GM18909 (cell line): ENCODE measurements at regions not wholly inside any gene's neighbourhood (a gene's known extent, or its start where the extent isn't known, plus 50 kb on each side); places are given as distances from the start of the nearest gene placed in this dataset.

ENCODE experiments used
- ATAC-seq: cut with Tn5 transposase; IDR thresholded peaks from one replicate; pipeline ENCODE4 v1.9.1; 2021; ENCODE audit warnings: mild to moderate bottlenecking; ENCODE audit not compliant: unreplicated experiment, poor library complexity

DNA sequence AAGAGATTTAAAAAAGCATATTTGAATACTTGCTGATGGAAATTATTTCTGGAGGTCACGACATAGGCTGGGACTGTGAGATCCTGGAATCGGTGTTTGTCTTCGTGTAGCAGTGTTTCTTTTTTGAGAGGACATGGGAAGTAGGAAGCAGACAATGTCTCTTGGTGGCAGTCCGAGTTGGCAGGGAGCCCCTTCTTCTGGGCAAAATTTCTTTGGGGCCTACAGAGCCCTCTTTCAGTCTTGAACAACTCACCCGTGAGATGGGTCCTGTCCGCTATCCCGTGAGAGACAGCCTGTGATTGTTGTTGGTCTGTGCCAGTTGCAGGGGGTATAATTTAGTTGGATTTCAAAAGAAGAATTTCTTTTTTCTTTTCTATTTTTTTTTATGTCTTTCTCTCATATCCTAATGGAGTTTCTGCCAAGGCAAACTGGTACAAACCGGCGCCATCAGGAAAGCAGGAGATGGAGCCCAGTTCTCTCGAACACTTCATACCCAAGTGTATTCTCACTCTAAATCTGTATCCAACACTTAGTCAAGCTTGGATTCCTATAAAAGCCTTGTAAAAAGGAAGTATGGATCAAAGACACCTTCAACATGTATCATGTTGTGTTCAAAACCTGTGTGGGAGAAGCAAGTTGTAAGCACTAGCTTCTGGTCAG lies 785.1 kb downstream of the MAFB start:
- ATAC-seq = no peak

DNA sequence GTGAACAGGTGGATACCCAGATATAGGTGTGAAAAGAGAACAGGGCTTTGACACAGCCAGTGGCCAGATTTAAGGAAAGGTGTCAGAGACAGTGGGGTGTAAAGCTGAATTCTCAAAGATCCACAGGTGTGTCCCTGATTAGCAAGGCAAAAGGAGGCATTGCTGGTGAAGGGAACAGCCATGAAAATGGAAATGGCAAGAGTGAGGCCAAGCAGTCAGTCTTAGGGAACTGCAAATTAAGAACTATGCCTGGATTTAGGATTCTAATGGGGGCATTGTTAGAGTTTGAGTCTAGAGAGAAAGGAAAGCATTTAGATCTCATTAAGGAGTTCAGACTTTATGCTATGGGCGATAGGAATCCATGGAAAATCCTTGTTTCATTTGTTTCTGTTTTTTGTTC lies 789.2 kb downstream of the MAFB start:
- ATAC-seq = no peak

DNA sequence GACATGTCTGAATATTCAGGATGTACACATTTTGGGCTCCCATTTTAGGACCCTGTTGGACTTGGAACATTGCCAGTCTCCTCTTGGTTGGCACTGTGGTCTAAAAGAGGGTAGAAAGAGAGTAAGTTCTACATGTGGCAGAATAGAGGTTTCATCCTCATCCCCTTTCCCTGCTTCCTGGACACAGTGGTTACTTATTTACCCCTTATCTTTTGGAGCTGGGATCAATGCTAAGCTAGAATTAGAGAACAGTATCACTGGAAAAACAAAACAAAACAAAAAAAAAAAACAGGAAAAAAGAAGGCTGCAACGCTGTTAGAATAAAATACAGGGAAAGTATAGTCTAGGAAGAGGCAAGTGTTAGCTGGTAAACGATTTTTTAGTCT lies 790.6 kb downstream of the MAFB start:
- no peak for ATAC-seq

DNA sequence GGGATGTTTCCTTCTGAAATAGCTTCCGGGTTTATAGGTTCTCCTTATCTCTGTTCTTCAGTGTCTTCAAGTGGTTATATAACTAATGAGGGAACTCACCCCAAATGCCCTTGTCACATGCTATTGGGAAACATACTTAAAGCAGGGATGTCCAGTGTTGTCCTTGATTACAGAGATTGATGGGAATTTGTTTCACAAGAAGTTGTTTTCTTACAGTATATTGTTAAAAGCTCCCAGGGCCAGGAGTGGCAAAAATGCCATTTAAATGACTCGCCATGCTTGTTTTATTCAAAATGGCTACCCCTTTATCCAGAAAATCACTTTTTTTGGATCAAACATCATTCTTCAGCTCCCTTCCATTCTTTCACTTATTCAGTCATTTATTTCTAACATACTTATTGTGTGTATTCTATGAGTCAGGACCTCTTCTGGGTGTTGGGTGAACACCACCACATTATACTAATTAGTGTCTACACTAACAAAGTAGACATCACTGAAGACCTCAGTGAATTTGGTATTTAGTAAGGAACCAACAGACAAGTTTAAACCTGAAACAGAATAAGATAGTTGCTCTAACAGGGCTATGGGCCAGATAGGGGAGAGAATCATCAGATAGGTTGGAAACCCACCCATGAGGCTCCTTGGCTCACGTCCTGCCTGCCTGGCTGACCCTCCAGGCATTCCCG lies 791.1 kb downstream of the MAFB start:
- no peak for ATAC-seq

DNA sequence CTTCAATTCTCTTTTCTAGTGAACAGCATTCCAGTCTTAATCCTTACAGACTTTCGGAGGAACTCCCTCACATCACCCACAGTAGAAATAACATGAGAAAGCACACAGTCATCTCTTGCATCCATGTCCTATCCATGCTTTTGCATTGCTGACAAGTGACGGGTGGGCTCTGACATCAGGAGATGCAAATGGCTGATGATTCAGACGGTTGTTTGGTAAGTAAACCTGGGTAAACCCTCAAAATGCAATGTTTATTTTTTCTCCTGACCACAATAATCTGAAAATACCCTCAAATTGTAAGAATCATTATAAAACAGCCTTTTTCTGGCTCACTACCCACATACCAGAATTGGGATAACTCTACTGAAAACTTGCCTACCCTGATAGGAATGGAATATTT lies 792.0 kb downstream of the MAFB start:
- no peak for ATAC-seq

DNA sequence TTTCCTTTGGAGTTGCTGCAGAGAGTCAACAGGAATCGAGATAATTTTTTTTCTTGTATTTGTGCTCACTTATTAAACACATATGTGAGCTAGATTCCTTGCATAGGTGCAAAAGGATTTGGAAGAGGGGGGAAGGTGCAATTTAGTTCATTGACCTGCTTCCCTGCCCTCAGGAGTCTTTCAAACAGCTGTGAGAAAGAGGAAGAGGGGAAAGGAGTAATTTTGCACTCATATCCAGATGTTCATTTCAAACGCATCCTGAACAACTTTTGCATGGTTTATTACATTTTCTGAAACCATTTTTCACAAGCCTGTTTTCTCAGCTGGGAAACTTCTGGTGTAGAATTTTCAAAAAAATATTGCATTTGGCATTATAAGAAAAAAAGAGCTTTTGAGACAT lies 795.0 kb downstream of the MAFB start:
- ATAC-seq = no peak

DNA sequence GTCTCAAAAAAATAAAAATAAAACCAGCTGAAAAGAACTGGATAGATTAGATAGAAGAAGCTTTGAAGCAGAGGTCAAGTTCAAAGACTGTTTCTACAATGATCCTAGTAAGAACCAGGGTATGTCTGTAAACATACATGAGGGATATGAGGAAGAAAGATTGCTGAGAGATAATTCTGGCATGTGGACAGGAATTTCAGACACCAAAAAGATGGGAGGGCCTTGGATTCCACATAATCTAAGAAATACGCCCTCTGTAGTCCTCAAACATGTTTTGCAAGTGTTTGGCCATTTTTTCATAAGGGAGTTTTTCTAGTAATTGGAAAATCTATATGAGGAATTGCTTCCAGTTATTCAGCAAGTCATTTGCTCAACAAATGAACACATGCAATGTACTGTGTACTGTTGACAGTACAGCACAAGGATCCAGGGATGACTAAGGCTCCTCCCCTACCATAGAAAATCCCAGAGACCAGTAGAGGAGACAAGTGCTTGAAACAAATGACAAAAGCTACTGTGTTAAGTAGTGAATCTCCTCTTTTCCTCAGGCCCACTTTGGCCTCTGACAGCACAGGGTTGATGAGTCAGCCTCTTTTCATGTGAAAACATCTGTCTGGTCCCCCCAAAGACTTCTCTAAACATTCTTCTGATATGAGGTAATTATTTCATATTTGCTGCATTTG lies 795.9 kb downstream of the MAFB start:
- no peak for ATAC-seq

DNA sequence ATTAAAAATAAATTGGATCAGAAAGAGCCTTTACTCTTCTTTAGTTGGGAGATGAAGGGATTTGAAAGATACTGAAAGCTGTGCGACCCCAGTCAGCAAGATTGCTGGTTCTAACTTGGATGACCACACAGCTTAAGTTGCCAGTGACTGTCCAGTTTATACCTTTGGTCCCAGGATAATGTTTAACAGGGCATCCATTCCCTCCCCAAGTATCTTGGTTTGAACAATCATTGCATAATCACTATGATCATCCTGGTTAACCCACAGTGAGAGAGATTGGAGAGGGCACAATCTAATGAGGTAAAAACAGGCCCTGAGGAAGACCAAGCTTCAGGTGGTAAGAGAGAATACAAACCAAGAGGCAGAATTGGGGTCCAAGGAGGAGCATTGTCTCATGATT lies 798.3 kb downstream of the MAFB start:
- no peak for ATAC-seq

DNA sequence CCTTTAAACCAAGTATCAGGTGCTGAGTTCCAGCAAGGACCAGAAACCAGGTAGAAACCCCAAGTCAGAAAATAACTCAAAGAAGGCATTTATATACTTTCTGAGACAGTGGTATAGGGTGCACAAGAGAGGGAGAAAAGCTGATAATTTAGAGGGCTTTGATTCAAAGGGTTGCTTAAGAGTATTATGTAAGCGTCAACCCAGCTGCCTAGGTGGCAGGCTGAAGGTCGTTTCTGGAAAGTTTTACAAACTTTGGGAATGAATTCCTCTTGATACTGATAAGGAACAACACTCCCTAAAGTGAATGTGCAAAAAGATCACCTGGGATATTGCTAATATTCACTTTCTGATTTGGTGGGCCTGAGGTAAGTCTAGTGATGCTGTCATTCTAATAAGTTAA lies 800.7 kb downstream of the MAFB start:
- no peak for ATAC-seq

DNA sequence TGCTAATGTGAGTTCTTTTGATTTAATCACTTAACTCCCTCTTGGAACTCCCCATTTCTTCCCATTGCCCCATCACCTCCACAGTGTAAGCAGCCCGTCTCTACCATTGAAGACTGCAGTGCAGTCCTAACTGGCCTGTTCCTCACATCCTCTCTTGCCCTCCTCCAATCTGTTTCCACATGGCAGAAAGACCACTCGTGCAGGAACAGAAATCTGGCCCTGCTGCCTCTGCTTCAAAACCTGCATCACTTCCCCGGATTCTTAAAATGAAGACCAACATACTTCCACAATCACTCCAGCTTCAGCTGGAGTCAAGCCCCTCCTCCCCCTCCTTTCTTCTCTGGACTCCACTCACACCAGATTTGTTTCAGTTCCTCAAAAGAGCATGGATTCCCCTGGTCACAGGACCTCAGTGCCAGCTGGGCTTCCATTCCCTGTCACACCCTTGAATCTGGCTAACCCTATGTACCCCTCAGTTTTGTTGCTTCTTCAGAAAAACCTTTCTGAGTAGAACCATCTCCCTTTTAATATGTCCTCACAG lies 802.3 kb downstream of the MAFB start:
- ATAC-seq = no peak

DNA sequence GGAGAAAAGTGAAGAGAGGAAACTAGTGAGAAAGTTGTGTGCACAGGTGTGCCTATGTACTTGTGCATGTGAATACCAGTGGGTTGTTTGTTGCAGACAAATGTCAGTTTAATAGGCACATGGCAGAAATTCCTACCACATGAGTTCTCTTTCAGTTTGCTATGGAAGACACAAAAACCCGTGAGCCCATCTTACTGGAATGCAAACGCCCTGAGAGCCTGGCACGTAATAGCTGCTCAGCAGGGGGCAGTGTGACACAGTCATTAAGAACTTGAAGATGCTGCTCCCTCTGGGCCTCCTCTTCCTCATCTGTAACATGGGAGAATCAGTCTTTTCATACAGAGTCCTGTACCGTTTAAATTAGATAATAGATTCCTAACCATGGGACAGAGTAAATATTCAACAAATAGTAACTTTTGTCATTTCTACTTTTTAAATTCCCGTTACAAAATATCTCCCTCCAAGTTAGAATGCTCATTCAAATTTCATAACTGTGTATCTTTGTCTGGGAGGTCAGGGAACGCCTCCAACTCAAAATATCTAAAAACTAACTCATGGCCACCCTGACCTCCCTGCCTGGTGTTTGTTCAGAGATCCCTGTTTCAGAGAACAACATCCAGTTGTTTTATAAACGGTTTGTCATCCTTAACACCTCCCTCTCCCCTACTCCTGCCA lies 802.9 kb downstream of the MAFB start:
- ATAC-seq = no peak

DNA sequence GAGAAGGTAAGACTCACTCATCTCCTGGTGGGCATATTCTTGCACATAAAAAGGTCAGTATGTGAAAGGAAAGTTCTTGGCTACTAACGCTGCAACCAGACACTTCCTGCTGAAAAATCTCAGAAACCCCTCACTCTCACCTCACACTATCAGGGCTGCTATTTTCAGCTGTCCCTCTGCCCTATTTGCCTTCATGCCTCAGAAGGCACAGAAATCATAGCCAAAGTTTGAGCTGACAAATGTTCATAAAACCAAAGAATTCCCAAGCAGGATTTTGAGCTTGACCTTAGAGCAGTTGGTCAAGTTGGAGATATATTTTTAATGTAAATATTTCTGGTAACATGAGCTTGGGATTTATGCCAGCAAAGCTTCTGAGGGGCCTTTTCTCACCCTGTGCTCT lies 806.2 kb downstream of the MAFB start:
- no peak for ATAC-seq

DNA sequence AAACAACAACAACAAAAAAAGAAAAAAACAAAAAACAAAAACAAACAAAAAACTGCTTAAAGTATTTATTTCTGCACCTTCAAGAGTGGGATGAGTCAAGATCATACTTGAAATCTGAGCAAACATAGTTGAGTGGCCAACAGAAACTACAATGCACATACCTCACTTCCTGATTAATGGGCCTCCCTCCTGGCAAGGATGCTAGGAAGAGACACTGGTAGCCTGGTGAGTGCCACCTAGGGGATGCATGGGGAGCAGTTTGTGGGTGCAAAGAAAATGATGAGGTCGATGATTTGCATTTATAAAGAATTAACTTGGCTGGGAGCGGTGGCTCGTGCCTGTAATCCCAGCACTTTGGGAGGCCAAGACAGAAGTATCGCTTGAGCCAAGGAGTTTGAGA lies 808.1 kb downstream of the MAFB start:
- no peak for ATAC-seq

DNA sequence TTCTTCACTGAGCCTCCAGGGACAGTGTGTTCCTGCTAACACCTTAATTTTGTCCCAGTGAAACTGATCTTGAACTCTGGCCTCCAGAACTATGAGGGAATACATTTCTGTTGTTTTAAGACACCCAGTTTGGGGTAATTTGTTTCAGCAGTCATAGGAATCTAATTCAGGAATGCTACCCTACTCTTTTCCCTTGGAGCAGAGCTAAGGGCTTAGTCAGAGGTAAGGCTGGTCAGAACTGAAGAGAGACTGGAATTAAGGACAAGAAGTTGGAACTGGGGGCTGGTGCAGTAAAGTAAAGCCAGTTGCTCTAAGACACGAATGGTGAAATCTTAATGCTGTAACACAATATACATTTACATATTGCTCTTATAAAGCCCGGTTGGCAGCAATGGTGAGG lies 809.7 kb downstream of the MAFB start:
- ATAC-seq = no peak

DNA sequence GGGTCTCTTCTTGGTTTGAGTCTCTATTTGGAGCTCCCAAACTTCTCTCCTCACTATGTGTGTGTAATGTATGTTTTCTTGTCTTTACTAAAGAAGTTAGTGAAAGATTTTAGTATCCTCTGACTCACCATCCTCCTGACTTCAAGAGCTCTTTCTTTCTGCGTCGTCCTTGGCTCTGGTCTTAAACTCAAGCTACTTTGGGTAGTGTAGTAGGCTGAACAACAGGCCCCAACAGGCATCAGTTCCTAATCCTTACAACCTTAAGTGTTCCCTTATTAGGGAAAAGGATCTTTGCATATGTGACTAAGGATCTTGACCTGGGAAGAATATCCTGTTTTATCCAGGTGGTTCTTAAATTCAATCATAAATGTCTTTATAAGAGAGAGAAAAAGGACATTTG lies 810.2 kb downstream of the MAFB start:
- no peak for ATAC-seq

DNA sequence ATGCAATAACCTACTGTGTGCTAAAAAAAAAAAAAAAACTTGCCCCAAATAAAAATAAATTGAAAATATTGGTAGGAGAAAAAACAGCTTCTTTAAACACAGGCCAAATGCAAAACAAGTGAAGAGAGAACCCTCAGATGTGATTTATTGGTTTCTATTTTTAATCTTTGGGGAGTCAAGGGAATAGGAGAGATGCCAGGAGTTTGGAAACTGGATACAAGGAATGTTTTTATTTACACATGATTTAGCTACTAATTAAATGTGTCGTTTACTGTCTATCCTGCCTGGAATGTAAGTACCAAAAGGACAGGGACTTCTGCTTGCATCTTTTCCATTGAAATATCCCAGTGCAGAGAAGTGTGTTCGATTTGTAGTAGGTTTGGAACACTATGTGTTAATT lies 810.7 kb downstream of the MAFB start:
- no peak for ATAC-seq

DNA sequence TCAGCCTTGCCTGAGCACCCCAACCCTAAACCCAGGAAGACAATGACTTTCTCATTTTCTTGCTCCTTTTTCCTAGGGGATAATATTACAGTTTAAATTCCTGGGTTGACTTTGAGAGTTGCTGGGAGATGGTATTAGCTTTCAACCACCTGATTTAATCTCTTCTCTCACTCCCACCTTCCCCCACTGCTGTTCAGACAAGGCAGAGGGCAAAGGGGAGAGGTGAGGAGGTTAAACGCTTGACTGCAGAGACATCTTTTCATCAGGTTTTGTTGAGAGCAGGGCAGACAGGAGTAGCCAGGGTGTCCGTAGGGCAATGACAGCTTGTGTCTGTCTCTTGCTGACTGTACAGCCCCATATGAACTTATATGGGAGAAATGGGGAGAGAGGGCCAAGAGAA lies 811.2 kb downstream of the MAFB start:
- no peak for ATAC-seq

DNA sequence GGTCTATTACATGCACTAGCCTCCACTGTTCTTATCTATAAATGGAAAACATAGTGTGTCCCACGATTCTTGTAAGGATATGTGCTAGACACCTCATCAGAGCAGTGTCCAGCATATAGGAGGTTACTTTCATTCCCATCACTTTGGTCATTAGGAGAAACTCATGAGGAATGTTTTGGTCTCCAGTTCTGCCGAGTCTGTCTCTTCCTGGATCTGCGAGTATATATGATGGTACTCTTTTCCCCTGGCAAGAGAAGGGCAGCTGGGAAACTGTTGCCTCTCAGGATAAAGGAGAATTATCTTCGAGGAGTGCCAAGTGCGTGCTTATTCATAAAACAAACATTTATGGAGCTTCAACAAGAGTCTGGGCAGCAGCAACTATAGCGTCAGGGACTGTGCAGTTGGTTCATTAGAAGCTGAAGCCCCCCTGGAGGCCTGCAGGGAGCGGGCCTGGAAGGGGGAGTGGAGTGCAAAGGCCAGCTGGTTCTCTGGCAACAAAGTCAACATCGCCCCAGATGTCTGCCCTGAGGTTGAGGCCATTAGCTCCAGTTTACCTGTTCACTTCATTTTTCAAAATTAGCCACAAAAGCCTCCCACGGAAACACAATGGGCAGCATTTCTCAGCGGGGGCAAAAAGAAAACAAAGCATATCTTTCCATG lies 811.9 kb downstream of the MAFB start:
- no peak for ATAC-seq

DNA sequence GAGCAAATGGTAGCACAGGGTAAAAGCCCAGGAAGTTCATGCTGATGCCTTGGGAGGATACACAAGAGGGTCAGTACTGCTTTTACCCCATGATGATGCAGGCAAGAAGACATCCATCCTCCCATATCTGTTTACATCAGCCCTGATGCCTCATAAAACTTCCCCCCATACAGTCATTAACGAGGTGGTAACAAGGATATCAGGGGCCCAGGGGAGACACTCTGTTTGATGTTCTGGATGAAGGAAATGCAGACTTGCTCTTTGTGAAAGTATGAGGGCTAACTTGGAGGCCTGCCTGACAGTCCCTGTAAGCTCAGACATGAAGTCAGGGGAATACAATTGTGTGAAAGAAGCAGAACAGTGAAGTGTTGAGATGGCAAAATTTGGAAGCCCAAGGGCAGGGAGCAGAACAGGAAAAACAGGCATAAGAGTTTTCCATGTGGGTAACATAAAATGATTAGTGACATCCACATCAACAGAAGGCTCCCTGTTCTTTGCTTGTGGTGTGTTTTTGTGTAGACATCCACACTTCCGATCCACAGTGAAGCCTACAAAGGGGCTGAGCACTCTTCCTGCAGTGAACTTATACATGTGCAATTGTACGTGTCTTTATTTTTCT lies 813.4 kb downstream of the MAFB start:
- ATAC-seq = no peak
